Ovary (tissue), 7 donors: ENCODE measurements at regions not wholly inside any gene's neighbourhood (a gene's known extent, or its start where the extent isn't known, plus 50 kb on each side); places are given as distances from the start of the nearest gene placed in this dataset.

Experiments used
- DNase-seq, 5 donors: peaks; one replicate each; pipeline ENCODE4 v3.0.0-alpha.2; 2019 to 2020
- H3K27ac ChIP-seq, 2 donors: fragments of 200-600 bp; one replicate each; pipeline versions ENCODE4 v1.5.1 to v1.8.0; 2019 to 2022
- H3K27me3 ChIP-seq: fragments of 200-600 bp; one replicate; pipeline ENCODE4 v1.8.0; 2022
- H3K36me3 ChIP-seq: fragments of 200-600 bp; sonication (generic); one replicate; pipeline ENCODE4 v1.5.1; 2019
- H3K4me1 ChIP-seq: one replicate; pipeline ENCODE4 v1.8.1; 2013; ENCODE audit warnings: mild to moderate bottlenecking, moderate library complexity; ENCODE audit not compliant: insufficient read depth
- H3K4me3 ChIP-seq: fragments of 200-600 bp; sonication (generic); one replicate; pipeline ENCODE4 v1.5.1; 2017
- H3K9me3 ChIP-seq, 2 donors: fragments of 200-600 bp in 1 of 2; sonication (generic) in 1 of 2; one replicate each; pipeline versions ENCODE4 v1.5.1 to v1.8.1; 2013 to 2019; ENCODE audit warnings: mild to moderate bottlenecking in 1 of 2, moderate library complexity in 1 of 2
- EP300 ChIP-seq: sonication (generic); formaldehyde crosslinking; IDR thresholded peaks from one replicate; pipeline ENCODE4 v1.6.1; 2017; ENCODE audit warnings: antibody characterized with exemption
- POLR2A ChIP-seq: fragments of 450-650 bp; IDR thresholded peaks from one replicate; pipeline ENCODE4 v1.6.1; 2017; ENCODE audit warnings: antibody characterized with exemption, mild to moderate bottlenecking, moderate library complexity
- WGBS, 3 donors: extraction: QIAGEN DNeasy Blood & Tissue Kit in 1 of 3; methylation state at CpG; one replicate each; pipeline versions ENCODE4 v1.1.5 to v1.1.7; 2013 to 2017; 5-methylcytosine and 5-hydroxymethylcytosine counted together
- intact Hi-C, 4 donors: fragments of 100-400 bp; cut with DNase I; formaldehyde crosslinking; loops; one replicate each; pipeline versions ENCODE4 v1.11.0 to v1.15.1; 2022 to 2023
- TF ChIP-seq, protein P1 (sequence below), 3 donors: fragments of 450-650 bp in 2 of 3; fragments of 200-600 bp in 1 of 3; IDR thresholded peaks; one replicate each; pipeline versions ENCODE4 v1.5.1 to v1.8.0; 2016 to 2022; ENCODE audit warnings: antibody characterized with exemption in 3 of 3, mild to moderate bottlenecking in 1 of 3
- donor health status: DM: no; HTN: no; CAD: no; lungs with moderate emphysema.
- donor health status: DM: no; HTN: no; CAD: no.
- donor health status: Bipolar disorder and iron deficiency.
- donor health status: DM: no; HTN: no; CAD: no.
- donor health status: DM: yes; HTN: yes; CAD: no.

DNA sequence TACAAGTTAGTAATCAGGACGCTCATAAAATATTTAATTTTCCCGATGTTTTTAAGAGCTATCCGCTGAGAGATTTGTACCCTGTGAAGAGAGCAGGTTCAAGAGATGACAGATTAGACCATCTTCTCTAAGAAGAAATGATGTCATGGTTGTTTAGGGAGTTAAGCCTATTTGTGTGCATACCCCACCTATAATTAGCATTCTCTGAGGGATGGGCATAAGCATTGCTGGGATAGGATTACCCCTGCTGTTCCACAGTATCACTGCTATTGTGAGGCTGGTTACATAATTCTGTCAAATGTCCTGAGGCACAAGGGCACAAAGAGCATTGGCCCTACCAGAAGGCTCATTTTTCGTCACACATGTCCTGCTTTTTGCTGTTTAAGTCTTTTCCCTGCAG is 687.0 kb downstream of the CETN3 start:
- no peak overlapping the region for H3K27ac ChIP-seq
- no peaks in the 10 kb centered on the region for H3K36me3 ChIP-seq
- WGBS, 3 donors = 94 to 96% (median 95%) methylated on average over 4 of the region's 4 CpGs
- H3K4me1 ChIP-seq = no peaks in the 10 kb centered on the region
- no peak for DNase-seq
- intact Hi-C loops = no loop called here
- TF ChIP-seq, protein P1, sequence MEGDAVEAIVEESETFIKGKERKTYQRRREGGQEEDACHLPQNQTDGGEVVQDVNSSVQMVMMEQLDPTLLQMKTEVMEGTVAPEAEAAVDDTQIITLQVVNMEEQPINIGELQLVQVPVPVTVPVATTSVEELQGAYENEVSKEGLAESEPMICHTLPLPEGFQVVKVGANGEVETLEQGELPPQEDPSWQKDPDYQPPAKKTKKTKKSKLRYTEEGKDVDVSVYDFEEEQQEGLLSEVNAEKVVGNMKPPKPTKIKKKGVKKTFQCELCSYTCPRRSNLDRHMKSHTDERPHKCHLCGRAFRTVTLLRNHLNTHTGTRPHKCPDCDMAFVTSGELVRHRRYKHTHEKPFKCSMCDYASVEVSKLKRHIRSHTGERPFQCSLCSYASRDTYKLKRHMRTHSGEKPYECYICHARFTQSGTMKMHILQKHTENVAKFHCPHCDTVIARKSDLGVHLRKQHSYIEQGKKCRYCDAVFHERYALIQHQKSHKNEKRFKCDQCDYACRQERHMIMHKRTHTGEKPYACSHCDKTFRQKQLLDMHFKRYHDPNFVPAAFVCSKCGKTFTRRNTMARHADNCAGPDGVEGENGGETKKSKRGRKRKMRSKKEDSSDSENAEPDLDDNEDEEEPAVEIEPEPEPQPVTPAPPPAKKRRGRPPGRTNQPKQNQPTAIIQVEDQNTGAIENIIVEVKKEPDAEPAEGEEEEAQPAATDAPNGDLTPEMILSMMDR (IDR thresholded peaks at IDR 0.05) = no peak
- TF ChIP-seq EP300 (no peak), POLR2A (no peak)
- H3K9me3 ChIP-seq = no peaks in the 10 kb centered on the region
- H3K4me3 ChIP-seq = no peak overlapping the region
- H3K27me3 ChIP-seq = no peaks in the 10 kb centered on the region

DNA sequence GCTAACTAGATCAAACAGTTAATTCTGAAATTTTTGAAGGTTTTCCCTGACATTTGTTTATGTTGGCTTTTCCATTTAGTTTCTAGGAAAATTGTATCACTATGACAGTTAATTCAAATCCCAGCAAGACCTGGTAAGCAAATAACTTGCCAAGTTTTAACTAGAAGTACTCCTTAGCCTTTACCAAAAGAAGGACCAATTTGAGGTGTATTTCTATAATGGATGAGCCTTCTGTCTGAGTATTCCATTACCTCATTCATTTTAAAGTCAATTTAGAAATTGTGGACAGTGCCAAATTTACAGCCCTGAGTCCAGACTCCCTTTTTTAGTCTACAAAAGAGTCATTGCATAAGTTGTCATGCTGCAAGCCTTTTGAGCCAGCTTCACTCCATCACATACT is 687.6 kb downstream of the CETN3 start:
- DNase-seq = no peak
- Histone ChIP-seq H3K27me3 (no peaks in the 10 kb centered on the region), H3K4me1 (no peaks in the 10 kb centered on the region), H3K9me3 (no peaks in the 10 kb centered on the region), H3K27ac (no peak overlapping the region), H3K36me3 (no peaks in the 10 kb centered on the region), H3K4me3 (no peak overlapping the region)
- intact Hi-C loops = no loop called here
- no peak for TF ChIP-seq POLR2A
- TF ChIP-seq, protein P1 (IDR thresholded peaks at IDR 0.05) = no peak
- TF ChIP-seq EP300 = no peak

DNA sequence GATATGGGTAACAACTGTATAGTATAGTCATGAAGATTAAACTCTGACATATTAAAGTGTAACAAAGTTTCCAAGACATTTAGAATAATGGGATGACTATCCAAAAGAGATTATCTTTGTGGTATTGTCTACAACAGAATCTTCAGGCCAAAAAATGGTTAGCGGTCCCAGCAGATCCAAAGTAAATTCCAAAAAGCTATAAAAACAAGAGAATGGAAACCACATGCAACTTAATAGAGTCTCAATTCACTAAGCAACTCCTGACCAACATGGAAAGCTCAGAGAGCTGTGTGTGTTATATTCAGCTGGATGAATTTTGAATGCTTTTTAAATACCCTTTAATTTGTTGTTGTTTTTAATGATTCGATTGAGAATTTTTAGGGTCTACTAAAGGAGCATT is 688.2 kb downstream of the CETN3 start:
- H3K27ac ChIP-seq = no peak overlapping the region
- no peak overlapping the region for H3K4me3 ChIP-seq
- intact Hi-C loops = no loop called here
- TF ChIP-seq POLR2A = no peak
- no peaks in the 10 kb centered on the region for H3K9me3 ChIP-seq
- H3K4me1 ChIP-seq = no peaks in the 10 kb centered on the region
- no peaks in the 10 kb centered on the region for H3K27me3 ChIP-seq
- no peak for DNase-seq
- no peaks in the 10 kb centered on the region for H3K36me3 ChIP-seq
- 91 to 98% (median 92%) methylated on average over 2 of the region's 2 CpGs for WGBS, 3 donors

DNA sequence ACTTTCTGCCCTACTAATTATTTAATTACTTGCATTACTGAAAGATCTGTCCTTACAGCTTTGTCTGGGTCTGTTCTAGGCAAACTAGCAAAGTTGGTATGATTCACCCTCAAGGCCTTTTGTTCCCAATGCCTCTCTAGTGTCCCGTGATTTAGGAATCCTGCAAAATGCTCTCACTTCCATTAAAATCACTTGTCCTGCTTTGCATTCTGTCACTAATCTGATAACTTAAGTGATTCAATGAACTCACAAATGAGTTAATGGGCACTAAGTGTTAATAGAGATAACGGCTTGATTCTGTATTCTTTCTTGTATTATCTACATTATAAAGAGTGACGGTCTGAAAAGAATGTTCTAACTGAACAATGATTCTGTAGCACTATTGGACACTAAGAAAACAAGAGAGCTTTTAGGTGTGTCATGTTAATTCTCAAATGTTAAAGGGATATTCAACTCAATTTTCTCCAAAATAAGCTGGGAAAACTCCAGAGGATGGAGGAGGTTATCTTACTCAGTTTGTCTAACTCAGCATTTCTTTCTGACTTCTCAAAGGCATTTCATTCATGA is 697.3 kb downstream of the CETN3 start:
- WGBS, 3 donors = 91 to 93% (median 92%) methylated on average over 3 of the region's 3 CpGs
- Histone ChIP-seq H3K27me3 (no peaks in the 10 kb centered on the region), H3K9me3 (no peaks in the 10 kb centered on the region), H3K36me3 (no peaks in the 10 kb centered on the region), H3K4me3 (no peak overlapping the region), H3K4me1 (no peaks in the 10 kb centered on the region), H3K27ac (no peak overlapping the region)
- intact Hi-C loops = no loop called here
- DNase-seq = no peak
- TF ChIP-seq POLR2A (no peak), EP300 (no peak)
- TF ChIP-seq, protein P1 (IDR thresholded peaks at IDR 0.05) = no peak

DNA sequence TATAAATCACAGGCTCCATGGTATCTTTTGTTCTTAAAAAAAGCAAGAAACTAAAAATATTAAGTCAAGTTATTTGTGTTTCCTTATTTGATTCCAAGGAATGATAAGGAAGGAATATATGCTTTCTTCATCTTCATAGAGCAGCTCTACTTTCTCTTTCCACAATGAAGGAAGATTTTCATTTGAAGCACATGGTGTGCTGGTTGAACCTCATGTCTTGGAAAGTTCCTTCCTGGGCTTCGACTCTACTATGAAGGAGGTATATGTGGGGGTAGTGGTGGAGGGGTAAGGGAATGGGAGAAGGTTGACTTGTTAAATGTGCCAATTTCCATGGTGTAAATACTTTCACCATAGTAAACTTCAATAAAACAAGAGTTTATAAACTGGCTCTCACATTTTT is 698.0 kb downstream of the CETN3 start:
- no peak for TF ChIP-seq POLR2A
- no peak for TF ChIP-seq EP300
- TF ChIP-seq, protein P1 (IDR thresholded peaks at IDR 0.05) = no peak
- WGBS, 3 donors = 94 to 100% (median 95%) methylated on average over 1 of the region's 1 CpG
- Histone ChIP-seq H3K4me1 (no peaks in the 10 kb centered on the region), H3K27me3 (no peaks in the 10 kb centered on the region), H3K36me3 (no peaks in the 10 kb centered on the region), H3K4me3 (no peak overlapping the region), H3K9me3 (no peaks in the 10 kb centered on the region), H3K27ac (no peak overlapping the region)
- intact Hi-C loops = no loop called here
- DNase-seq = no peak
